ENCODE measurements at regions not wholly inside any gene's neighbourhood (a gene's known extent, or its start where the extent isn't known, plus 50 kb on each side); places are given as distances from the start of the nearest gene placed in this dataset.

DNA sequence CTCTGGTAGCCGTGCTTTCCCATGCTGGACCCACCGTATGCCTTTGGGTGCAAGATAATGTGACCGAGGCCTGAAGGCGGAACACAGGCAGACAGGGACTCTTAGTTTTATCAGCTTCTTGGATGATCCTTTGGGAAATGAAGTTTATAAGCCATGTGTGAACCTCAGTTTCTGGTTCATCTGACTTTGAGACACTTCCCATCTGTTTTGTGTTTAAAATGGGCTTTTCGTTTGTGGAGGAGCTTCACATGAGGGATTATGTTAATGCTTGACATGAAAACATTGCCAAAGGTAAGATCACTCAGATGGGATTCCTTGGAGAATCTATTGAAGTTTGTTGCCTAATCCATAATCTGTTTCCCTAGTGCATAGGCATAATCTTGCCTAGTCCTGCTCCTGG, 249.8 kb upstream of the LYZL1 start:
- TF ChIP-seq CTCF (IDR thresholded peaks at IDR 0.05) (no peak), EZH2 (IDR thresholded peaks at IDR 0.05) (no peak)

All from neural progenitor cell (in vitro differentiated cells).